ENCODE measurements at regions not wholly inside any gene's neighbourhood (a gene's known extent, or its start where the extent isn't known, plus 50 kb on each side); places are given as distances from the start of the nearest gene placed in this dataset.

GRCh38 chr14:106493962-106494823, 967.8 kb downstream of the TMEM121 start:
- Histone ChIP-seq H3K27me3 (ENCODE audit: insufficient read depth, low read depth, severe bottlenecking) (peaks cover 36% of the 10 kb centered on the region), H3K36me3 (no peaks in the 10 kb centered on the region), H3K4me3 (ENCODE audit: low read depth, low read length) (no peak overlapping the region), H3K27ac (no peak overlapping the region), H3K9me3 (ENCODE audit: severe bottlenecking) (no peaks in the 10 kb centered on the region)
- no peak for DNase-seq
- no peak for TF ChIP-seq CTCF (IDR thresholded peaks at IDR 0.05; ENCODE audit: low read depth, low read length)

- TF ChIP-seq CTCF (IDR thresholded peaks at IDR 0.05; ENCODE audit: low read depth, low read length): no peak
- no peaks in the 10 kb centered on the region for H3K36me3 ChIP-seq
- no peak for DNase-seq
- H3K27me3 ChIP-seq (ENCODE audit: insufficient read depth, low read depth, severe bottlenecking): peaks cover 48% of the 10 kb centered on the region
- H3K9me3 ChIP-seq (ENCODE audit: severe bottlenecking): no peaks in the 10 kb centered on the region
- H3K4me3 ChIP-seq (ENCODE audit: low read depth, low read length): no peak overlapping the region
- H3K27ac ChIP-seq: no peak overlapping the region
Measured at GRCh38 chr14:106500571-106500970, 974.2 kb downstream of the TMEM121 start.

GRCh38 chr14:106501898-106502297, 975.5 kb downstream of the TMEM121 start:
- Histone ChIP-seq H3K27ac (no peak overlapping the region), H3K4me3 (ENCODE audit: low read depth, low read length) (no peak overlapping the region), H3K9me3 (ENCODE audit: severe bottlenecking) (no peaks in the 10 kb centered on the region), H3K36me3 (no peaks in the 10 kb centered on the region), H3K27me3 (ENCODE audit: insufficient read depth, low read depth, severe bottlenecking) (peaks cover 58% of the 10 kb centered on the region)
- no peak for DNase-seq
- TF ChIP-seq CTCF (IDR thresholded peaks at IDR 0.05; ENCODE audit: low read depth, low read length): no peak

GRCh38 chr14:106505366-106505765, 979.0 kb downstream of the TMEM121 start:
- Histone ChIP-seq H3K27me3 (ENCODE audit: insufficient read depth, low read depth, severe bottlenecking) (peaks cover 47% of the 10 kb centered on the region), H3K36me3 (no peaks in the 10 kb centered on the region), H3K4me3 (ENCODE audit: low read depth, low read length) (no peak overlapping the region), H3K27ac (no peak overlapping the region), H3K9me3 (ENCODE audit: severe bottlenecking) (no peaks in the 10 kb centered on the region)
- no peak for TF ChIP-seq CTCF (IDR thresholded peaks at IDR 0.05; ENCODE audit: low read depth, low read length)
- no peak for DNase-seq

GRCh38 chr14:106506881-106507305, 980.5 kb downstream of the TMEM121 start:
- Histone ChIP-seq H3K36me3 (no peaks in the 10 kb centered on the region), H3K27ac (no peak overlapping the region), H3K9me3 (ENCODE audit: severe bottlenecking) (no peaks in the 10 kb centered on the region), H3K4me3 (ENCODE audit: low read depth, low read length) (no peak overlapping the region), H3K27me3 (ENCODE audit: insufficient read depth, low read depth, severe bottlenecking) (peaks cover 54% of the 10 kb centered on the region)
- DNase-seq: no peak
- TF ChIP-seq CTCF (IDR thresholded peaks at IDR 0.05; ENCODE audit: low read depth, low read length): no peak
